Stimulated activated memory B cell treated with anti-CD40 and anti-IgM and Interleukin-4, amounts not matched to agents 10 μg/mL and 1 μg/mL and 100 μg/mL, for 72 hours (primary cell): ENCODE measurements at regions not wholly inside any gene's neighbourhood (a gene's known extent, or its start where the extent isn't known, plus 50 kb on each side); places are given as distances from the start of the nearest gene placed in this dataset.

Experiments
- ATAC-seq: fragments of 150-1000 bp; cut with Tn5 transposase; 2 replicates; pipeline ENCODE4 v1.10.0; 2021
- H3K27ac Mint-ChIP-seq: one replicate; pipeline ENCODE4 v1.8.0; 2022; ENCODE audit warnings: mild to moderate bottlenecking, mixed read lengths
- H3K27me3 Mint-ChIP-seq: one replicate; pipeline ENCODE4 v1.8.0; 2022; ENCODE audit warnings: mixed read lengths
- H3K36me3 Mint-ChIP-seq: one replicate; pipeline ENCODE4 v1.8.0; 2022; ENCODE audit warnings: mixed read lengths
- H3K4me1 Mint-ChIP-seq: one replicate; pipeline ENCODE4 v1.8.0; 2022; ENCODE audit warnings: mixed read lengths
- H3K4me3 Mint-ChIP-seq: one replicate; pipeline ENCODE4 v1.8.0; 2022; ENCODE audit warnings: mild to moderate bottlenecking, moderate library complexity, mixed read lengths
- H3K9me3 Mint-ChIP-seq: one replicate; pipeline ENCODE4 v1.8.0; 2022; ENCODE audit warnings: mixed read lengths

GRCh38 chr10:94076325-94076841, 82.7 kb downstream of the PLCE1 start:
- Mint-ChIP-seq H3K9me3 (no peaks in the 10 kb centered on the region), H3K4me1 (no peaks in the 10 kb centered on the region), H3K4me3 (no peak overlapping the region), H3K27ac (no peak overlapping the region), H3K36me3 (no peaks in the 10 kb centered on the region), H3K27me3 (peaks cover 32% of the 10 kb centered on the region)
- ATAC-seq = no peak

- no peaks in the 10 kb centered on the region for H3K4me1 Mint-ChIP-seq
- no peak overlapping the region for H3K4me3 Mint-ChIP-seq
- no peak overlapping the region for H3K27ac Mint-ChIP-seq
Measured at GRCh38 chr10:94077042-94077441, 83.3 kb downstream of the PLCE1 start.

GRCh38 chr10:94080108-94080507, 86.4 kb downstream of the PLCE1 start:
- H3K4me3 Mint-ChIP-seq = no peak overlapping the region
- H3K4me1 Mint-ChIP-seq = no peaks in the 10 kb centered on the region
- no peak overlapping the region for H3K27ac Mint-ChIP-seq
- H3K36me3 Mint-ChIP-seq = no peaks in the 10 kb centered on the region
- ATAC-seq = no peak
- peaks cover 18% of the 10 kb centered on the region for H3K27me3 Mint-ChIP-seq
- H3K9me3 Mint-ChIP-seq = no peaks in the 10 kb centered on the region

More at GRCh38 chr10:94077042-94077441, 83.3 kb downstream of the PLCE1 start:
- ATAC-seq = no peak
- Mint-ChIP-seq H3K9me3 (no peaks in the 10 kb centered on the region), H3K27me3 (peaks cover 26% of the 10 kb centered on the region), H3K36me3 (no peaks in the 10 kb centered on the region)

GRCh38 chr10:94083662-94084265, 90.0 kb downstream of the PLCE1 start:
- peaks cover 32% of the 10 kb centered on the region for H3K27me3 Mint-ChIP-seq
- H3K36me3 Mint-ChIP-seq = no peaks in the 10 kb centered on the region
- no peak overlapping the region for H3K4me3 Mint-ChIP-seq
- H3K27ac Mint-ChIP-seq = no peak overlapping the region
- no peaks in the 10 kb centered on the region for H3K9me3 Mint-ChIP-seq
- ATAC-seq = no peak
- no peaks in the 10 kb centered on the region for H3K4me1 Mint-ChIP-seq

- Mint-ChIP-seq H3K4me3 (no peak overlapping the region), H3K36me3 (no peaks in the 10 kb centered on the region), H3K27me3 (peaks cover 34% of the 10 kb centered on the region), H3K27ac (no peak overlapping the region), H3K4me1 (no peaks in the 10 kb centered on the region), H3K9me3 (no peaks in the 10 kb centered on the region)
- no peak for ATAC-seq
Measured at GRCh38 chr10:94084344-94084743, 90.6 kb downstream of the PLCE1 start.

- Mint-ChIP-seq H3K4me3 (no peak overlapping the region), H3K36me3 (no peaks in the 10 kb centered on the region), H3K4me1 (no peaks in the 10 kb centered on the region), H3K9me3 (no peaks in the 10 kb centered on the region), H3K27ac (no peak overlapping the region), H3K27me3 (peaks cover 26% of the 10 kb centered on the region)
- ATAC-seq = no peak
Measured at GRCh38 chr10:94085288-94085687, 91.6 kb downstream of the PLCE1 start.

- Mint-ChIP-seq H3K9me3 (no peaks in the 10 kb centered on the region), H3K27ac (no peak overlapping the region), H3K36me3 (no peaks in the 10 kb centered on the region), H3K27me3 (peaks cover 20% of the 10 kb centered on the region), H3K4me3 (no peak overlapping the region), H3K4me1 (no peaks in the 10 kb centered on the region)
- ATAC-seq = no peak
Measured at GRCh38 chr10:94085766-94086437, 92.2 kb downstream of the PLCE1 start.

GRCh38 chr10:94088926-94089381, 95.2 kb downstream of the PLCE1 start:
- H3K27ac Mint-ChIP-seq = no peak overlapping the region
- H3K9me3 Mint-ChIP-seq = no peaks in the 10 kb centered on the region
- no peaks in the 10 kb centered on the region for H3K4me1 Mint-ChIP-seq
- no peak overlapping the region for H3K4me3 Mint-ChIP-seq
- peaks cover 37% of the 10 kb centered on the region for H3K27me3 Mint-ChIP-seq
- peak; percentile 17 for ATAC-seq
- H3K36me3 Mint-ChIP-seq = no peaks in the 10 kb centered on the region

- H3K27ac Mint-ChIP-seq = no peak overlapping the region
- no peak for ATAC-seq
Measured at GRCh38 chr10:94091649-94092048, 97.9 kb downstream of the PLCE1 start.

GRCh38 chr10:94092848-94093247, 99.1 kb downstream of the PLCE1 start:
- H3K9me3 Mint-ChIP-seq = no peaks in the 10 kb centered on the region
- H3K27ac Mint-ChIP-seq = no peak overlapping the region
- no peaks in the 10 kb centered on the region for H3K4me1 Mint-ChIP-seq
- ATAC-seq = no peak
- H3K27me3 Mint-ChIP-seq = peaks cover 33% of the 10 kb centered on the region
- H3K4me3 Mint-ChIP-seq = no peak overlapping the region
- no peaks in the 10 kb centered on the region for H3K36me3 Mint-ChIP-seq

More at GRCh38 chr10:94091649-94092048, 97.9 kb downstream of the PLCE1 start:
- no peaks in the 10 kb centered on the region for H3K4me1 Mint-ChIP-seq
- no peak overlapping the region for H3K4me3 Mint-ChIP-seq
- peaks cover 27% of the 10 kb centered on the region for H3K27me3 Mint-ChIP-seq
- no peaks in the 10 kb centered on the region for H3K9me3 Mint-ChIP-seq
- no peaks in the 10 kb centered on the region for H3K36me3 Mint-ChIP-seq

- Mint-ChIP-seq H3K27me3 (peaks cover 28% of the 10 kb centered on the region), H3K27ac (no peak overlapping the region), H3K4me1 (no peaks in the 10 kb centered on the region), H3K9me3 (no peaks in the 10 kb centered on the region), H3K36me3 (no peaks in the 10 kb centered on the region), H3K4me3 (no peak overlapping the region)
- ATAC-seq = no peak
Measured at GRCh38 chr10:94093286-94093905, 99.7 kb downstream of the PLCE1 start.

- ATAC-seq = no peak
- Mint-ChIP-seq H3K27ac (no peak overlapping the region), H3K27me3 (peaks cover 23% of the 10 kb centered on the region), H3K9me3 (no peaks in the 10 kb centered on the region), H3K36me3 (no peaks in the 10 kb centered on the region), H3K4me3 (no peak overlapping the region), H3K4me1 (no peaks in the 10 kb centered on the region)
Measured at GRCh38 chr10:94094540-94094939, 100.8 kb downstream of the PLCE1 start.

- no peaks in the 10 kb centered on the region for H3K9me3 Mint-ChIP-seq
- peaks cover 18% of the 10 kb centered on the region for H3K27me3 Mint-ChIP-seq
- H3K27ac Mint-ChIP-seq = no peak overlapping the region
- no peak for ATAC-seq
- H3K4me1 Mint-ChIP-seq = no peaks in the 10 kb centered on the region
- no peak overlapping the region for H3K4me3 Mint-ChIP-seq
- no peaks in the 10 kb centered on the region for H3K36me3 Mint-ChIP-seq
Measured at GRCh38 chr10:94097656-94098055, 103.9 kb downstream of the PLCE1 start.

- no peak overlapping the region for H3K4me3 Mint-ChIP-seq
- H3K36me3 Mint-ChIP-seq = no peaks in the 10 kb centered on the region
- H3K27me3 Mint-ChIP-seq = peaks cover 18% of the 10 kb centered on the region
- H3K4me1 Mint-ChIP-seq = no peaks in the 10 kb centered on the region
- H3K9me3 Mint-ChIP-seq = no peaks in the 10 kb centered on the region
- no peak overlapping the region for H3K27ac Mint-ChIP-seq
- no peak for ATAC-seq
Measured at GRCh38 chr10:94098896-94099295, 105.2 kb downstream of the PLCE1 start.

GRCh38 chr10:94101894-94102293, 108.2 kb downstream of the PLCE1 start:
- H3K27me3 Mint-ChIP-seq = peaks cover 18% of the 10 kb centered on the region
- H3K27ac Mint-ChIP-seq = no peak overlapping the region
- H3K36me3 Mint-ChIP-seq = no peaks in the 10 kb centered on the region
- no peak overlapping the region for H3K4me3 Mint-ChIP-seq
- no peak for ATAC-seq
- H3K9me3 Mint-ChIP-seq = no peaks in the 10 kb centered on the region
- no peaks in the 10 kb centered on the region for H3K4me1 Mint-ChIP-seq

GRCh38 chr10:94102436-94102835, 108.7 kb downstream of the PLCE1 start:
- H3K4me3 Mint-ChIP-seq = no peak overlapping the region
- ATAC-seq = no peak
- H3K4me1 Mint-ChIP-seq = no peaks in the 10 kb centered on the region
- no peaks in the 10 kb centered on the region for H3K36me3 Mint-ChIP-seq
- no peak overlapping the region for H3K27ac Mint-ChIP-seq
- no peaks in the 10 kb centered on the region for H3K9me3 Mint-ChIP-seq
- peaks cover 16% of the 10 kb centered on the region for H3K27me3 Mint-ChIP-seq
